KBM-7 (cell line): ENCODE measurements at regions not wholly inside any gene's neighbourhood (a gene's known extent, or its start where the extent isn't known, plus 50 kb on each side); places are given as distances from the start of the nearest gene placed in this dataset.

Experiments used
- DNase-seq: peaks from one replicate; pipeline ENCODE4 v3.0.0-alpha.2; 2015
- in situ Hi-C: fragments of 300-500 bp; cut with MboI; formaldehyde crosslinking; loops from 2 replicates; pipeline ENCODE4 v1.14.3; 2020; ENCODE audit warnings: low sequenced_read_pairs, low pct_unique_long_range_greater_than_20kb, mixed read lengths

GRCh38 chr16:85173146-85173980, 61.1 kb upstream of the CIBAR2 start:
- no peak for DNase-seq
- in situ Hi-C loops = no loop called here

GRCh38 chr16:85173981-85174751, 61.9 kb upstream of the CIBAR2 start:
- no peak for DNase-seq
- in situ Hi-C loops = no loop called here

- in situ Hi-C loops = no loop called here
- DNase-seq = no peak
These were observed 62.8 kb upstream of the CIBAR2 start for GRCh38 chr16:85174871-85175723.

GRCh38 chr16:85175724-85176233, 63.5 kb upstream of the CIBAR2 start:
- DNase-seq = no peak
- in situ Hi-C loops = no loop called here

DNA sequence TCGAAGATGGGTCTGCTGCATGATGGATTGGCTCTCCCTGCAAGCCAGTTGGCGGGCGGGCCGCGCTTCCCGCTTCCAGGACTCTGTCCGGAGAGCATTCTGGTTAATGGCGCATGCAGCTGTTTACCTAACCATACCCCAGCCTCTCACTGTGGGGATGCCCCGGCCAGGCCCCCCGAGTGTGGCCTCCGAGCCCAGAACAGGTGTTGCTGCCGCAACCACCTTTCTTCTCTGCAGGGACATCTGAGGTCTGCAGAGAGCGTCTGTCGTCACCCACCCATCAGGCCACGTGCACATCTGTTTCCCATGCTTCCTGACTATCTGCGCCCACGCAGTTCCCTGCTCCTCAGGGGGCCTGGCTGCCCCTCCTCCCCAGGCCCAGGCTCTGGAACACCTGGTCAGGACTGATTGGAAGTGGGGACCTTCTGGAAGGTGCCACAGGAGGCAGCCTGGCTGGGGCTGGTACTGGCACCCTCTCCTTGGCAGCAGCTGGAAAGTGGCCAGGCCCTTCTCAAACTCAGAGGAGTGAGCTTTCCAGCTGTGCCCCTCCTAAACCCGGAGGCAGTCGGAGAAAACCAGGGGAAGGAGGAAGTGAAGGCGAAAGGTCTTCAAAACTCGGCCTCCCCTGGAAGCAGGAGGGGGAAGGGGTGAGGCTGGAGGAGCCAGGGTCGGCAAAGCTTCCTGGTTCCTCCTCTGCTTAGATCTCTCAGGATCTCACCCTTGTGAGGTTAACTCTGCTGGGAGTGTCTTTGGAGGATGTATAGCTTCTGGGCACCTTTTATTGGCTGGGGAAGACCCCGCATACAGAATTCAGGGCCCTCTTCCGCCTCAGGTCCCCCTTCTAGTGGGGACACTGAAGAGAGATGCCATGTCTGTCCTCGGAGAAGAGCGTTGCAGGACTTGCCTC, 64.5 kb upstream of the CIBAR2 start:
- in situ Hi-C loops = no loop called here

DNA sequence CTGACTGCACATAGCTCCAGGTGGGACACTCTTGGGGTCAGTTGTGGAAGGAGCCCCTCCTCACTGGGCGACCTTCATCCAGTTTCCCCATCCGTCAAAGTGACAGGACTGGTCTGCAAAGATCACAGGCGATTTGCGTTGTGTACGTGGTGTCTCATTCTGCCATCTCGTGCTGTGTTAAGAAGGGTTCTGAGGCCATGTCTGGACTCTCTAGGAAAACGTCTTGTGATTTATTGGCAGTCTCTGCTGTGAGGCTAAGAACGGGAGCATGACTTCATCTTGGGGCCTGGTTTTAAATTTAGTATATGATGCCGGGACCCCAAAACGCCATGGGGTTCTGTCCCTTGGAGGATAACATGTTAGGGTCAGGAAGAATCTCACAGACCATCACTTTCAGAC, 65.2 kb upstream of the CIBAR2 start:
- DNase-seq = no peak
- in situ Hi-C loops = no loop called here

More for the DNA sequence above, 64.5 kb upstream of the CIBAR2 start:
- DNase-seq = peak; percentile 69

GRCh38 chr16:85178006-85178591, 65.8 kb upstream of the CIBAR2 start:
- in situ Hi-C loops = no loop called here
- DNase-seq = no peak

DNA sequence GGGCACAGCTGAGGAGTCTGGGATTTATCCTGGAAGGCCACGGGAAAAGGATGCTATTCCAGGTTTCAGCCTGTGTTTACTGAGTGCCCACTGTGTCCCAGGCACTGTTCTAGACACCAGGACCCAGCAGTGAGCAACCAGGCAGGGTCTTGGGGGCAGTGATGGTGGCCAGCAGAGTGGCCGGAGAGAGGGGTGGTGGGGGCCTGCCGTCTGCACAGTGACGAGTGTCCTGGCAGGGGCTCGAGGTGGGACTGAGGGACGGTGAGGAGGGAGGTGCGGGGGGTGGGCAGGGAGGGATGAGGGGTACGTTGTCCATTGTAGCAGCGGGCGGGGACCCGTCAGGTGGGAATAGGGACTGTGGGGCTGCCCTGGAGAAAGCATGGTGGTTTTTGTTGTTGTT, 66.3 kb upstream of the CIBAR2 start:
- no peak for DNase-seq
- in situ Hi-C loops = no loop called here

DNA sequence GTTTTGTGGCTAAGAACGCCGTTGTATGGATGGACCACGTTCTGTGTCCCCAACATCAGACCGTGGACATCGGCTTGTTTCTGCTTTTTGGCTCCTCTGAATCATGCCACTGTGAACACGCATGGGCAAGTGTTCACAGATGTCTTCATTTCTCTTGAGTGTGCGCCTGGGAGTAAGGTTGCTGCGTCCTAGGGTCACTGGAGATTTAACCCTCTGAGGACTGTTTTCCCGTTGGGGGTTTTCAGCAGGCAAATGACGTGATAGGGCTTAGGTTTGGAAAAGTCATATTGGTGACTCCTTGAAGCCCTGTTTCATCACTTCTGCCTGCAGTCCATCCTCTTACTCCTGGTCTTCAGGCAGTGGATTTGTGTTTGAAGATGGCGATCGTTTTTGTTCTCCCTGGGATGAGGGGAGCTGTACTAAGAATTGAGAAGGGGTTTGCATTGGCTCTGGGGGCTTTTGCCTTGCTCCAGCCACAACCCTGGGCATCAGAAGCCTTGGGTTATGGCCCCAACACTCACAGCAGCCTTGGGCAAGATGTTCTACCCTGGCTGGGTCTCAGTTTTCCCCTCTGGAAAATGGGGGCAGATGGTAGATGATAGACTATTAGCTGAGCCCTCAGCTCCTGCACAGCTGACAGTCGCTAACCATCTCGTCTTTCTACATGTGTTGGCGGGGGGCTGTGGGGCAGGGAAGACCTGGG, 67.2 kb upstream of the CIBAR2 start:
- in situ Hi-C loops = no loop called here

DNA sequence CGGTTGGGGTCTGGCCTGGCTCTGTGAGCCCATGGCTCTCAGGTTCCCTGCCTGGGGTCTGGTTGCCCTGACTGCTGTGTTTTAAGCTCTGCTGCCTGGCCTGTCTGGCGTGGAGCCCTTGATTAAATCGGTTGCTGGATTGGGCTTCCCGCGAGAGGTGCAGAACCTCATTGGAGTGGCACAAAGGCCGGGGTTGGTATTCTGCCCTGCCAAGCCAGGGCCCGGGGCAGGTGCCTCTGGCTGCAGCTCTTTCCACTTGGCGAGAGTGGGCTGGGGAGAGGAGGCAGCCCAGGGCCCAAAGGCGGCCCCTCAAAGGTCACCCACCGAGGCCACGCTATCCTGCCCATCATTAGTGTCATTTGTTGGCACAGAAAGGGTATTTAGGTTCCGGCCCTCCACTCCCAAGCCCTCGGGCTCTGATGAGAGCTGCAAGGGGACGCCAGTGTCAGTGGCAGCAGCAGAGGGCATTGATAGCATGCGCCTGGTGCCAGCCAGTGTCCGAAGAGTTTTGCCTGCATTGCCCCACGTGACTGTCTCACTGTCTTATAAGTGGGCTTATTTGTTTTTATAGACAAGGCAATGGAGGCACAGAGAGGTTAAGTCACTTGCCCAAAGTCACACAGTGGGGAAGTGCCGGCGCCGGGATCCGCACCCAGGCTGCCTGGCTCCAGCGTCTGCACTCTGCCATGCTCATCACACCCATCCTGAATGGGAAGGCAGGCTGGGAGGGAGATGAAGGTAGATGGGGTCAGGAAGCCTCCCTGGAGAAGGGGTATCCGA, 68.0 kb upstream of the CIBAR2 start:
- in situ Hi-C loops = no loop called here
- DNase-seq = no peak

More for the DNA sequence above, 67.2 kb upstream of the CIBAR2 start:
- DNase-seq = no peak

DNA sequence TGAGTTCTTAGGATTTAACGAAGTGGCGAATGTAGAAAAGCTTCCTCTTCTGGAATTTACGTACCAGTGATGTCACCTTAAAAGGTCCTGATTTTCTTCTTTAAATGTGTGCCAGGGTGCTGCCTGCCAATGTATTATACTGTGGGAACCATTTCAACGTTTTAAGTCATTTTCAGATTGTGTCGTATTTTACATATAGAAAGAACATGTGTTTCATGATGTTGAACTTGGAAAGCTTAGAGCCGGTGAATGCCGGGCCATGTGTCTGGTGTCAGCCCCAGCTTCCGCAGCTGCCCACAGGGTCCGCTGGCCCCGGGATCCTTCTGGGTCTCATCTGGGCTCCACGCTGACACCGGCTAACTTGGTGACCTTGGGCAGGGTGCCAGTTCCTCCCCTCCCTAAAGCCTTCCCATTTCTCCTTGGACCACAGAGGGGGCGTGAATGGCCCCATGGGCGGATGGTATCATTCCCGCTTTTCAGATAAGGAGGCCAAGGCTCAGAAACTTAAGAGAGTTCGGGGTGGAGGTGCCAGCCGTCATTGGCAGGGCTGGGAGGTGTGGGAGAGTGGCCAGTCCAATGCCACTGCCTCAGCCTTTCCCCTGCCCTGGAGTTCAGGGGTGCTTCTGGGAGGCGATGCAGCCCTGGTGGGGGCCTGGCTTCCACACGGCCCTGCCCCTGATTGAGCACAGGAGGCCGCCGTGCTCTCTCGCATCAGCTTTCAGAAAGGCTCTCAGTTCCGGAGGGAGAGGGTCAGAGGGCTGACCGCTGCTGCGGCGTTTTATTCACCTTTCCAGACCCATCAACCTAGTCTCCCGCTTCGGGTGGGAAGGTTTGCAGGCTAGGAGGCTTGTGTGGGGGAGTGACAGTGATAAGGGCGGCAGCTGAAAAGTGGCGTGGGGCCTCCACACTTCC, 68.8 kb upstream of the CIBAR2 start:
- DNase-seq = no peak
- in situ Hi-C loops = no loop called here

DNA sequence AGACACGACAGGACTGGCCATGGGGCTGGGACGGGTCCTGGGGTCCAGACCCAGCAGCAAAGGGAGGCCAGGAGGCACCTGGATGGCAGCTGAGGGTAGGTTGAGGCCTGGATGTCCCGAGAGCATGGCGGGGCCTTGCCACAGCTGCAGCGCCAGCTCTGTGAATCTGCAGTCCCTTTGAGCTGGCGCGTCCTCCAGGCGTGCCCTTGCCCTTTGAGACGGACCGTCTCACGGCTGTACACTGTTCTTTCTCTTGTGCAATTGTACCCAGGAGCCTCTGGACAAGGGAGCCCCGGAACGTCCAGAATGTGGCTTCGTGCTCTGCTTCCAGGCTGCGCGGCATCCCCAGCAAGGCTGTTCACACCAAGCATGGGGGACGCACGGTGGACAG, 69.5 kb upstream of the CIBAR2 start:
- in situ Hi-C loops = no loop called here

GRCh38 chr16:85182286-85182685, 70.0 kb upstream of the CIBAR2 start:
- no peak for DNase-seq
- in situ Hi-C loops = no loop called here

More for the DNA sequence above, 69.5 kb upstream of the CIBAR2 start:
- no peak for DNase-seq

GRCh38 chr16:85182774-85183173, 70.5 kb upstream of the CIBAR2 start:
- DNase-seq = no peak
- in situ Hi-C loops = no loop called here

DNA sequence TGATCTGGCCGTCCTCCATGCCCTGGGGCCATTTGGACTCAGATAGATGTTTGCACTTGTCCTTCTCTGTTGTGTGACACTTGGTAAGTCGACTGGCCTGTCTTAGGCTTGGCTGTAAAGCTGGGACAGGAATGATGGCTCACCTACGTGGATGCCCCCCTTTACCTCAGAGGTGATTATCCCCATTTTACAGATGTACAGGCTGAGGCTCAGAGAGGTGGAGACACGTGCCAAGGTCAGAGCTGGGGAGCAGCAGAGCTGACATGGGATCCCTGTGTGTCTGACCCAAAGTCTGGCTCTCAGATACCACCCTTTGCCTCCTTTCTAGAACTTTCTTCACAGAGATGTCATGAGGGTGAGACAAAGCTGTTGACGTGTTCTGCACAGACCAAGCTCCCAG, 71.3 kb upstream of the CIBAR2 start:
- in situ Hi-C loops = no loop called here
- DNase-seq = no peak

- no peak for DNase-seq
- in situ Hi-C loops = no loop called here
These were observed 72.1 kb upstream of the CIBAR2 start for GRCh38 chr16:85184404-85184803.
